Panc1 (cell line): ENCODE measurements at regions not wholly inside any gene's neighbourhood (a gene's known extent, or its start where the extent isn't known, plus 50 kb on each side); places are given as distances from the start of the nearest gene placed in this dataset.

ENCODE experiments used
- ATAC-seq: fragments of 200-7000 bp; cut with Tn5 transposase; 2 replicates; pipeline ENCODE4 v1.9.1; 2020; ENCODE audit warnings: mild to moderate bottlenecking, moderate library complexity
- BruUV-seq: library from RNA; stranded (reverse); fragments of 400-500 nt; replicated peaks from 2 replicates; lab custom pipeline; 2021; lab: Mats Ljungman, UMichigan
- CTCF ChIA-PET: fragments of 300-600 bp; sonication (Branson Sonifier 250); formaldehyde crosslinking; loops from one replicate; lab custom pipeline; 2022; ENCODE audit warnings: antibody characterized with exemption; lab: Charles Lee
- POLR2A ChIA-PET: fragments of 300-600 bp; sonication (Branson Sonifier 250); formaldehyde crosslinking; loops from one replicate; lab custom pipeline; 2022; ENCODE audit warnings: antibody characterized with exemption; lab: Charles Lee
- DNase-seq: peaks from one replicate; pipeline ENCODE4 v3.0.0-alpha.2; 2010; ENCODE audit warnings: low read depth, low spot score
- H3K27ac ChIP-seq: 2 replicates; pipeline ENCODE4 v1.5.1; 2011; ENCODE audit warnings: mild to moderate bottlenecking, low read length, inconsistent platforms
- H3K27me3 ChIP-seq: fragments of 200-500 bp; sonication (Bioruptor generic); 2 replicates; pipeline ENCODE4 v1.6.0; 2014; ENCODE audit warnings: low read length, inconsistent platforms; ENCODE audit not compliant: control insufficient read depth, insufficient read depth
- H3K36me3 ChIP-seq: fragments of 200-500 bp; sonication (Bioruptor generic); 2 replicates; pipeline ENCODE4 v1.5.1; 2014; ENCODE audit warnings: inconsistent platforms, mild to moderate bottlenecking, low read length, moderate library complexity; ENCODE audit not compliant: control insufficient read depth, insufficient read depth
- H3K4me1 ChIP-seq: 2 replicates; pipeline ENCODE4 v1.5.1; 2011; ENCODE audit warnings: inconsistent platforms, mild to moderate bottlenecking, low read length, moderate library complexity; ENCODE audit not compliant: control insufficient read depth, insufficient read depth
- H3K4me3 ChIP-seq, 2 experiments: 2 replicates each; pipeline ENCODE4 v1.5.1; 2011 to 2012; ENCODE audit warnings: low read depth in 2 of 2, low read length in 2 of 2, mild to moderate bottlenecking in 2 of 2, inconsistent platforms in 1 of 2, moderate library complexity in 1 of 2
- H3K9me3 ChIP-seq: fragments of 200-500 bp; sonication (Bioruptor generic); 2 replicates; pipeline ENCODE4 v1.5.1; 2014; ENCODE audit warnings: low read depth, mild to moderate bottlenecking, inconsistent platforms, low read length, moderate library complexity; ENCODE audit not compliant: control insufficient read depth, insufficient read depth
- CTCF ChIP-seq: fragments of 450-650 bp; IDR thresholded peaks from 2 replicates; pipeline ENCODE4 v1.5.1; 2017; ENCODE audit warnings: mild to moderate bottlenecking
- POLR2AphosphoS5 ChIP-seq: IDR thresholded peaks from 2 replicates; pipeline ENCODE4 v1.6.1; 2012; ENCODE audit warnings: mild to moderate bottlenecking, low read depth, low read length, moderate library complexity
- REST ChIP-seq, 2 experiments: IDR thresholded peaks; 2 replicates each; pipeline ENCODE4 v1.6.1; 2011 to 2012; ENCODE audit warnings: low read depth in 2 of 2, control low read depth in 1 of 2, low read length in 1 of 2, mild to moderate bottlenecking in 1 of 2, moderate library complexity in 1 of 2; ENCODE audit not compliant: insufficient read depth in 1 of 2
- SIN3A ChIP-seq: IDR thresholded peaks from 2 replicates; pipeline ENCODE4 v1.6.1; 2012; ENCODE audit warnings: low read depth, mild to moderate bottlenecking, low read length, moderate library complexity, borderline replicate concordance; ENCODE audit not compliant: insufficient read depth
- TCF7L2 ChIP-seq: IDR thresholded peaks from 2 replicates; pipeline ENCODE4 v1.6.1; 2011; ENCODE audit warnings: mild to moderate bottlenecking, low read depth, low read length, inconsistent platforms
- in situ Hi-C: cut with HindIII; loops from 2 replicates; pipeline ENCODE4 v1.10.0; 2016; ENCODE audit warnings: low sequenced_read_pairs, low pct_unique_long_range_greater_than_20kb
- intact Hi-C: fragments of 100-400 bp; cut with micrococcal nuclease; formaldehyde crosslinking; loops from one replicate; pipeline ENCODE4 v1.10.0; 2022; ENCODE audit not compliant: unreplicated experiment

- Histone ChIP-seq H3K9me3 (no peaks in the 10 kb centered on the region), H3K27me3 (peaks cover 2% of the 10 kb centered on the region), H3K4me1 (no peaks in the 10 kb centered on the region), H3K27ac (no peak overlapping the region), H3K36me3 (no peaks in the 10 kb centered on the region), H3K4me3 (no peak overlapping the region)
- CTCF ChIA-PET: interaction anchor here (0.5 to 0.8 kb wide), 2 partner anchors 867 to 1244 kb away, joined by 12 to 14 read pairs; no protein-coding TSS in a partner anchor
- TF ChIP-seq SIN3A (no peak), TCF7L2 (no peak), CTCF (no peak), REST (IDR thresholded peaks at IDR 0.05; ENCODE audit: insufficient read depth in 1 of 2, low read depth in 2 of 2, low read length in 1 of 2) (no peak), POLR2AphosphoS5 (no peak)
- intact Hi-C loops: loop anchor here (5.0 kb wide), 1 partner anchor 42 kb away; no protein-coding TSS in a partner anchor
- POLR2A ChIA-PET: no interaction called here
- in situ Hi-C loops: no loop called here
- no peak for DNase-seq
- no TSS peak for BruUV-seq
- no peak for ATAC-seq
These were observed 125.7 kb upstream of the CCDC196 start for GRCh38 chr14:66360366-66360926.

DNA sequence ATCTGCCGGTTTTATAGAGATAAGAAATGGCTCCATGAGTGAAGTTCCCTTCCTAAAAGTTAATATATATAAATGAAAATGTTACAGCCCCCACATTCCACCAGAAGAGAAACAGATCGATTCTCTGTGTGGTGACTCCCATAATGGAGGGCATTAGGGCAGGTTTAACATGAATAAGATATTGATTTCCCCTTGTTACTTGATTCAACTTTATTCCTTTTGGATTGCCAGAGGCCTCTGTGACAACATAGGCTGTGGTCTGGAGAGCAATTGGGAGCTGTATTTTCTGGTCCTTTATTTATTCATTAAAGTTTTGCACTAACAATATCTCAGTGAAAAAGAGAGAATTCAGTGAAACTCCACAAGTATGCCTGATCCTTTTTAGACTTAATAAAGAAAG lies 125.2 kb upstream of the CCDC196 start:
- intact Hi-C loops (loop anchor here (5.0 kb wide), 1 partner anchor 41 kb away; no protein-coding TSS in a partner anchor), in situ Hi-C loops (no loop called here)
- ChIA-PET POLR2A (no interaction called here), CTCF (no interaction called here)
- no peak for TF ChIP-seq TCF7L2
- no peak for TF ChIP-seq CTCF
- no peak for TF ChIP-seq REST (IDR thresholded peaks at IDR 0.05; ENCODE audit: insufficient read depth in 1 of 2, low read depth in 2 of 2, low read length in 1 of 2)
- no peak for TF ChIP-seq POLR2AphosphoS5
- no peak for TF ChIP-seq SIN3A
- no peak for DNase-seq
- BruUV-seq: no TSS peak
- Histone ChIP-seq H3K27ac (no peak overlapping the region), H3K27me3 (peaks cover 2% of the 10 kb centered on the region), H3K4me3 (no peak overlapping the region), H3K36me3 (no peaks in the 10 kb centered on the region), H3K4me1 (no peaks in the 10 kb centered on the region), H3K9me3 (no peaks in the 10 kb centered on the region)
- ATAC-seq: no peak
